Prostate gland (tissue), 2 donors: ENCODE measurements at regions not wholly inside any gene's neighbourhood (a gene's known extent, or its start where the extent isn't known, plus 50 kb on each side); places are given as distances from the start of the nearest gene placed in this dataset.

Experiments
- DNase-seq: peaks from one replicate; pipeline ENCODE4 v3.0.0-alpha.2; 2019; ENCODE audit warnings: low spot score
- H3K27ac ChIP-seq, 2 donors: fragments of 200-600 bp; sonication (generic); 2 replicates each; pipeline ENCODE4 v1.5.1; 2017 to 2019
- H3K27me3 ChIP-seq: fragments of 200-600 bp; sonication (generic); replicated peaks from 2 replicates; pipeline ENCODE4 v1.5.1; 2019; ENCODE audit not compliant: insufficient read depth
- H3K36me3 ChIP-seq, 2 donors: fragments of 200-600 bp; sonication (generic); 1 replicate in 1 of 2; 2 replicates in 1 of 2; pipeline versions ENCODE4 v1.5.1 to v1.8.1; 2017 to 2019
- H3K4me1 ChIP-seq: fragments of 200-600 bp; sonication (generic); replicated peaks from 2 replicates; pipeline ENCODE4 v1.5.1; 2019
- H3K4me3 ChIP-seq, 2 donors: fragments of 200-600 bp; sonication (generic); 2 replicates each; pipeline ENCODE4 v1.5.1; 2017 to 2019
- H3K9me3 ChIP-seq: fragments of 200-600 bp; sonication (generic); 2 replicates; pipeline ENCODE4 v1.5.1; 2017
- CTCF ChIP-seq, 4 experiments: fragments of 200-600 bp in 2 of 4; fragments of 450-650 bp in 2 of 4; sonication (generic) in 2 of 4; IDR thresholded peaks; 1 replicate in 3 of 4; 2 replicates in 1 of 4; pipeline ENCODE4 v1.5.1; 2016 to 2019; ENCODE audit warnings: antibody characterized with exemption in 4 of 4, mild to moderate bottlenecking in 2 of 4, moderate library complexity in 2 of 4
- POLR2A ChIP-seq: fragments of 450-650 bp; IDR thresholded peaks from one replicate; pipeline ENCODE4 v1.6.1; 2016; ENCODE audit warnings: antibody characterized with exemption, mild to moderate bottlenecking
- POLR2AphosphoS5 ChIP-seq: sonication (generic); formaldehyde crosslinking; IDR thresholded peaks from one replicate; pipeline ENCODE4 v1.6.1; 2017; ENCODE audit warnings: antibody characterized with exemption
- WGBS: methylation state at CpG from one replicate; pipeline ENCODE4 v1.1.5; 2018; 5-methylcytosine and 5-hydroxymethylcytosine counted together
- intact Hi-C: fragments of 100-400 bp; cut with DNase I; formaldehyde crosslinking; loops from one replicate; pipeline ENCODE4 v1.14.2; 2022

DNA sequence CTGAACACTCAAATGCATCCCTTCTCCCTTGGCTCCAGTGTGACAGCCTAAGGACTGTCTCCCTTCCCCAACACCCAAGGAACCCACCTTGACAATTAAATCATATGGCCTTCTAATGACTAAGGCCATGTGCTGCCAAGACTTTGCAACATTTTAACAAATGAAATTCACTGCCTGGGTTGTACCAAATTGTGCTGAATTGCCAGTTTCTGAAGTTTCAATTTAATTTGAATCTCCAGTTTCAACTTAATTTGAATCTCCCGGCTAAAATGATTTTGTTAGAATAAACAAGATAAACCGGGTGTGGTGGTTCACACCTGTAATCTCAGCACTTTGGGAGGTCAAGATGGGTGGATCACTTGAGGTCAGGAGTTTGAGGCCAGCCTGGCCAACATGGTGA is 72.4 kb upstream of the RAP2B start:
- no peaks in the 10 kb centered on the region for H3K27me3 ChIP-seq
- H3K4me1 ChIP-seq = no peaks in the 10 kb centered on the region
- no peak for DNase-seq
- H3K27ac ChIP-seq = no peak overlapping the region
- TF ChIP-seq POLR2A = no peak
- TF ChIP-seq CTCF (IDR thresholded peaks at IDR 0.05) = no peak
- TF ChIP-seq POLR2AphosphoS5 = no peak
- intact Hi-C loops = no loop called here
- WGBS = 98% methylated on average over 2 of the region's 2 CpGs
- no peaks in the 10 kb centered on the region for H3K9me3 ChIP-seq
- no peaks in the 10 kb centered on the region for H3K36me3 ChIP-seq
- H3K4me3 ChIP-seq = no peak overlapping the region

DNA sequence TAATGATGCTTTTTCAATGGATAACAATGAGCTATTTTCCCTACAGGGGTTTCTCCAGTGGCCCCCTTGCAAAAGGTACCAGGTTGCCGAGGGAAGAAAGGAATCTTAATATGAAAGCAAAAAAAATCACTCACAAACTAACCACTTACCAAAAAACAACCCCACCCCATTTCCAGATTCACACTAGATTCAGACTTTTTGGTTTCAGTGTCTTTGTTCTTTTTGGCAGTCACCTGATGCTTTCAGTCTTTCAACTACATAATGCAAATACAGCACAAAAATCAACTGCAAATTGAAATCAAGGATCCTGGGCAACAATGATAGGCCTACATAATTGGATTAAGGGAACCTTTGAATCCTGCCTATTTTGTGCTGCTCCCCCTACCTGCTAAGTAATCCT is 71.1 kb upstream of the RAP2B start:
- H3K27ac ChIP-seq = no peak overlapping the region
- WGBS = 73% methylated on average over 1 of the region's 1 CpG
- H3K27me3 ChIP-seq = no peaks in the 10 kb centered on the region
- TF ChIP-seq POLR2A (no peak), POLR2AphosphoS5 (no peak), CTCF (IDR thresholded peaks at IDR 0.05) (no peak)
- H3K9me3 ChIP-seq = no peaks in the 10 kb centered on the region
- DNase-seq = no peak
- no peaks in the 10 kb centered on the region for H3K36me3 ChIP-seq
- H3K4me3 ChIP-seq = no peak overlapping the region
- H3K4me1 ChIP-seq = no peaks in the 10 kb centered on the region
- intact Hi-C loops = no loop called here

DNA sequence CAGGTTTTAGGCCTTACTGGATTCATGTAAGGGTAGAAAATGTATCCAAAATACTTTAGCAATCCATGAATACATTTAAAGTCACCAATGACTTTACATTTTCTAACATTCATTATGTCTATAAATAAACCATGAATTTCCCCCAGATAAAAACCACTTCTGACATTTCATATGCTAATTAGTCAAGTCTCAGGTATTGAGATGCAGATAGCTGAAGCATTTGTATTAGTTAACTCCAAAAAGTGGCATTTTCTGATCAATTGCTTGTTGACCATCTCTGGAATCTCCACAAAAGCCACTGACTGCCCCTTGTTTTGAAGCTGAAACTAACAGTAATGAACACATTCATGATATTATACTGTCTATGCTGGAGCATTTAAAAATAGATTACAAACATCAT is 68.4 kb upstream of the RAP2B start:
- H3K27me3 ChIP-seq = no peaks in the 10 kb centered on the region
- no peaks in the 10 kb centered on the region for H3K9me3 ChIP-seq
- no peaks in the 10 kb centered on the region for H3K36me3 ChIP-seq
- intact Hi-C loops = no loop called here
- H3K4me1 ChIP-seq = no peaks in the 10 kb centered on the region
- no peak overlapping the region for H3K27ac ChIP-seq
- no peak for DNase-seq
- no peak for TF ChIP-seq CTCF (IDR thresholded peaks at IDR 0.05)
- no peak for TF ChIP-seq POLR2A
- no peak for TF ChIP-seq POLR2AphosphoS5
- no peak overlapping the region for H3K4me3 ChIP-seq

DNA sequence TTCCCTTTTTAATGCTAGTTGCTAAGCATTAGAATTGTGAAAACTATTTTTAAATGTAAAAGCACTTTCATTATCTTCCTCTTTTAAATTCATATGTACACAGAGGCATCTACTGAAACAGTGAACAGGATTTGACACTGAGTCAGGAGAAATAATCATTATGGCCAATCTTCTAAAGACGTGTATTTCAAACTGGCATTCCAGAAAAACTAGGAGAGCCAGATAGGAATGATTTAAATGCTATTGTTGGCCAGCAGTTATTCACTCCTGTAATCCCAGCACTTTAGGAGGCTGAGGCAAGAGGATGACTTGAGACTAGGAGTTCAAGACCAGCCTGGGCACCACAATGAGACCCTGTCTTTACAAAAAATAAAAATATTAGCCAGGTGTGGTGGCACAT is 67.6 kb upstream of the RAP2B start:
- WGBS = 10% methylated on average over 1 of the region's 1 CpG
- no peaks in the 10 kb centered on the region for H3K9me3 ChIP-seq
- no peaks in the 10 kb centered on the region for H3K27me3 ChIP-seq
- no peak overlapping the region for H3K4me3 ChIP-seq
- no peaks in the 10 kb centered on the region for H3K36me3 ChIP-seq
- no peaks in the 10 kb centered on the region for H3K4me1 ChIP-seq
- intact Hi-C loops = no loop called here
- H3K27ac ChIP-seq = no peak overlapping the region
- TF ChIP-seq CTCF (IDR thresholded peaks at IDR 0.05) = no peak
- TF ChIP-seq POLR2AphosphoS5 = no peak
- TF ChIP-seq POLR2A = no peak
- DNase-seq = no peak

GRCh38 chr3:153095441-153095840 is 66.6 kb upstream of the RAP2B start:
- TF ChIP-seq CTCF (IDR thresholded peaks at IDR 0.05) (no peak), POLR2A (no peak), POLR2AphosphoS5 (no peak)
- H3K9me3 ChIP-seq = no peaks in the 10 kb centered on the region
- no peak overlapping the region for H3K27ac ChIP-seq
- WGBS = 100% methylated on average over 1 of the region's 1 CpG
- DNase-seq = no peak
- H3K27me3 ChIP-seq = no peaks in the 10 kb centered on the region
- intact Hi-C loops = no loop called here
- no peak overlapping the region for H3K4me3 ChIP-seq
- no peaks in the 10 kb centered on the region for H3K4me1 ChIP-seq
- no peaks in the 10 kb centered on the region for H3K36me3 ChIP-seq
